Right renal cortex interstitium (tissue), 3 donors: ENCODE measurements at regions not wholly inside any gene's neighbourhood (a gene's known extent, or its start where the extent isn't known, plus 50 kb on each side); places are given as distances from the start of the nearest gene placed in this dataset.
"Not testable (repeated sequence)": the region's sequence is repeated elsewhere in the genome, so short reads cannot be mapped to it uniquely, and the experiment has no call there.

Experiments used
- DNase-seq, 3 donors: peaks; one replicate each; pipeline ENCODE4 v3.0.0-alpha.2; 2013; ENCODE audit warnings: low read depth in 3 of 3, low spot score in 2 of 3

DNA sequence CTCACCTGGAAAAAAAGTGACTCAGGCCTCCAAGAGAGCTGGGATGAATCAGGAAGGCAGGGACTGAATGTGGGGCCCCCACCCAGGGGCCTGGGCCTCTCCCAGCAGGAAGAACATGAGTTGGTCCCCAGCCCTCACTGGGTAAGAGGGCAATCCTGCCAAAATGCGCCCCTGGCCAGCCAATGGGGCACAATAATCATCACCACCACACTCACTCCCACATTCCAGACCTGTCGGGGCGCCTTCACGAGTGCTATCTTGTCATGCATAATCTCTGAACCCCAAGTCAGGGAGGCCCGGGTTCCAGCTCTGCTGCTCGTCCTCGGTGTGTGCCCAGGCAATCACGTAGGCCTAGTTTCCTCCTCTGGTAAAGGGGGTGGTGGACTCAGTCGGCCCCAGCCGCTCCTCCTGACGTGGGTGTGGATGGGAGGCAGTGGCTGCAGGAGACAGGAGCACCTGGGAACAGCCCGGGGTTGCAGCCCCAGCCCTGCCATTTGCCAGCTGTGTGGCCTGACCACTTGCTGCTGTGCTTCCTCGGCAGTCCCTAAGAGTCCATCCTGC is 115.1 kb downstream of the CYP26B1 start:
- no peak for DNase-seq

GRCh38 chr2:72031346-72032110 is 116.1 kb downstream of the CYP26B1 start:
- DNase-seq, result no peak

DNA sequence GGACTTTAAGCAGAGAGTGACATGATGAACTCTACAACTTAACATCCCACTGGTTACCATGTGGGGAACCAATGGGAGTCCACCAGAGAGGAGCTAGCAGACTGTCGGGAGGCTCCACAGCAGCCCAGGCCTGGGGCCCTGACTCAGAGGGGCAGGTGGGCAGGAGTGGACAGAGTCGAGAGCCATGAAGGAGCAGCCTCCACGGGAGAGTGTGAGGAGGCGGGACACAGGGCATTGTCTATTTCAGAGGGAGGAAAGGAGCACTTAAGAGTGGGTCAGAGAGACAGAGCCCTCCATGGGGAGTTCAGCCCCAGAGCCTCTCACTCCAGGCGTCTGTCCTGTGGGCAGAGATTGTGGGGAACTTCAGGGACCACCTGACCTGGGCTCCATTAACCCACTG is 118.7 kb downstream of the CYP26B1 start:
- DNase-seq, result no peak

DNA sequence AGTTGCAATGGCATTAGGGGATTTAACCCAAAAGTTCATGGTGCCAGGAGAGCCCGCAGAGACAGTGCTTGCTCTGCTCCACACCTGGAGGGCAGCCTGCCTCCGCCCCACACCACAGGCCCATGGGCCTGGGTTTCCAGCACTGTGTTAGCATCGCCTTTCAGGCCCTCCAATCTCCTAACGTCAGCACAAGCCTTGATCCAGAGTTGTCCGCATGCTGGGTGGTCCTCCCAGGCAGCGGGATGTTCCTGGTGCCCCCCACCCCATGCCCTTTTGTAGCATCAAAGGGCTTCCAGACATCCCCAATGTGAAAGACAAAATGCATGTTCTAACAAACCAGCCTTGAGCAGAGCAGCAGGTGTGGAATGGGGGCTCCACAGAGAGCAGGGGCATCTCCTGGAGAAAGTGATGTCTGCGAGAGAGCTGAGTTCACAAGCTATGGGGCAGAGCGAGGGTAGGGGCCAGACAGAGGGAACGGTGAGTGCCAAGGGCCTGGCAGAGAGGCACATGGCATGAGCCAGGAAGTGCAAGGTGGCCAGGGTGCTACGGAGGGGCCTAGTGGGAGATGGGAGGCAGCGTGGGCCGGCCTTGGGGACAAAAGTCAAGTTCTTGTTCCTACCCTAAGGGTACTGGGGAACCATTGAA is 119.2 kb downstream of the CYP26B1 start:
- no peak for DNase-seq

GRCh38 chr2:72027426-72028161 is 120.1 kb downstream of the CYP26B1 start:
- no peak for DNase-seq

- no peak for DNase-seq
Measured at GRCh38 chr2:72026819-72027425, 120.7 kb downstream of the CYP26B1 start.

- DNase-seq, result no peak
Measured at GRCh38 chr2:72024451-72025175, 123.0 kb downstream of the CYP26B1 start.

DNA sequence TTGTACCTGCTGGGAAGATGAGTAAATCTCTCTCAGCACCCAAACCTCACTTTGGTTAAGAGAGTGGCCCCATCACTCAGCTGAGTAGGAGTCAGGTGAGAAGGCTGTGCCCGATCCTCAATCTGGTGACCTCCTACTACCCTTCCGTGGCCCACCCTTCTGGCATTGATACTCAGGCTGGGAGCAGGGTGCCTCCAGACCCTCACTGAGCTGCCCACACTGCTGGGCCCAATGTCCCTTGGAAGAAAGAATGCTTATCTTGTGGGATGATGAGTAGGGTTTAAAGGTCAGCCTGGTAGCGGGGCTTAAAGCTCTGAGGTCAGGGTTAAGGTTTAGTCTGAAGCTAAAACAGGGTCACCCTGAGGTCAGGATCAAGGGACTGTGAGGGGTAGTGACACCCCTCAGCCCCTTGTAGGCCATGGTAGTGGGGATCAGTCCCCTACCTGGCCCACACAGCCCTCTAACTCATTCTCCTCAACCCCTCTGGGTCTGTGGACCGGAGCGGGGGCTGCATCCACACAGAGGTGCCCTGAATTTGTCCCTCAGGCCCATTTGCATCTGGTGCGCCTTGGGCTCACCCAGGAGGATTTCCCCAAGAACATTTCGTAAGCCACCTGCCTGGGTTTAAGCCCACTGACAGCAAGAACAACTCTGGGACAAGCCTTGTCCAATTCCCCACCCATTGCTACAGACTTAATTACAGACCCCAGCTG is 123.8 kb downstream of the CYP26B1 start:
- no peak for DNase-seq

DNA sequence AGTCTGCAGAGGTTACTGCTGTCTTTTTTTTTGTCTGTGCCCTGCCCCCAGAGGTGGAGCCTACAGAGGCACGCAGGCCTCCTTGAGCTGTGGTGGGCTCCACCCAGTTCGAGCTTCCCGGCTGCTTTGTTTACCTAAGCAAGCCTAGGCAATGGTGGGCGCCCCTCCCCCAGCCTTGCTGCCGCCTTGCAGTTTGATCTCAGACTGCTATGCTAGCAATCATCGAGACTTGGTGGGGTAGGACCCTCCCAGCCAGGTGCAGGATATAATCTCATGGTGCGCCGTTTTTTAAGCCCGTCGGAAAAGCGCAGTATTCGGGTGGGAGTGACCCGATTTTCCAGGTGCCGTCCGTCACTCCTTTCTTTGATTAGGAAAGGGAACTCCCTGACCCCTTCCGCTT is 126.3 kb downstream of the CYP26B1 start:
- not testable (repeated sequence) for DNase-seq

DNA sequence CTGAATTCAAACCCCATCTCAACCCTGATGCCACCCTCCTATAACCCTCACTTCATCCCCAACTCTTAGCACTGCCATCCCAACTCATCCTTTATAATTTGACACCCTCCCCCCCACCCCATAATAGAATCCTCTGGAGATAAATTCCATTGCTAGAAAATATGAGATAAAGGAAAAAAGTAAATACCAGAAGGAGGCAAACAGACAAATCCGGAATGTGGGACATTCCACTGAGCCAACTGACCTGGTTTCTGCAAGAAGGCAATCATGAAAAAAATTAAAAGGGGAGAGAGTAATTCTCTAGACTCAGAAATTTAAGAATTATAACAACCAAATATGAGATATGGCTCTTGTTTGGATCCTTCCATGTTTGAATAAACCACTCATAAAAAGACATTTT is 132.4 kb downstream of the CYP26B1 start:
- no peak for DNase-seq

GRCh38 chr2:72014831-72015230 is 132.8 kb downstream of the CYP26B1 start:
- DNase-seq, result no peak

GRCh38 chr2:72013726-72014125 is 133.9 kb downstream of the CYP26B1 start:
- no peak for DNase-seq

GRCh38 chr2:72012886-72013574 is 134.6 kb downstream of the CYP26B1 start:
- DNase-seq, result no peak

DNA sequence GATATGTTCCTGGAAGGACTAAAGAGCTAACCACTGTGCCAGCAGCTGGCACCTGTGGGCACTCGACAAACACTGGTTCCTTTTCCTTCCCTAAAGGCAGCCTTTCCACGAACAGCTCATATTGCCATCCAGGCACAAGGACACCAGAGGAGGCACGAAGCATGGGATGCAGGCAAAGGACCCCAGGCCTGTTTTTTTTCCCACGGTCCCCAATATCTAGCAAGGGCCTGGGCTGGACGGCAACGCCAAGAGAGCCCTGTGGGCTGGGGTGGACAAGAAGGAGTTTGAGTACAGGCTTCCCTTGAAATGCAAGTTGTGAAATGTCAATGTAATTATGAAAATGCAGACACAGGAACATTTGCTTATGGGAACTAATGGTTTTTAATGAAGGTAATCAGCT is 135.9 kb downstream of the CYP26B1 start:
- DNase-seq, result no peak

DNA sequence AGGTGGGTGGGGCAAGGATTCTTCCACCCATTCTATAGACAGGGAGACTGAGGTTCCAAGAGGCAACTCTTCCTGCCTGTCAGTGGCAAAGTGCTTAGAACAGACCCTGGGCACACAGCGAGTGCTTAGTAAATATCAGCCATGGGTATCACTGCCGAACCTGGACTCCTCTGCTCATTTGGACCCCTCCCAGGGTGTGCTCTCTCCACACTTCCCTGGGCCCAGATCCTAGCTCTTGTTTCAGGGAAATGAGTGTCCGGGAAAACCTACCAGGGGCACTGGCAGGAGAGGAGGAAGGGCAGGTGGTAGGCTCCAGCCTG is 136.3 kb downstream of the CYP26B1 start:
- DNase-seq, result no peak

- no peak for DNase-seq
Measured at GRCh38 chr2:72010647-72011369, 136.9 kb downstream of the CYP26B1 start.

DNA sequence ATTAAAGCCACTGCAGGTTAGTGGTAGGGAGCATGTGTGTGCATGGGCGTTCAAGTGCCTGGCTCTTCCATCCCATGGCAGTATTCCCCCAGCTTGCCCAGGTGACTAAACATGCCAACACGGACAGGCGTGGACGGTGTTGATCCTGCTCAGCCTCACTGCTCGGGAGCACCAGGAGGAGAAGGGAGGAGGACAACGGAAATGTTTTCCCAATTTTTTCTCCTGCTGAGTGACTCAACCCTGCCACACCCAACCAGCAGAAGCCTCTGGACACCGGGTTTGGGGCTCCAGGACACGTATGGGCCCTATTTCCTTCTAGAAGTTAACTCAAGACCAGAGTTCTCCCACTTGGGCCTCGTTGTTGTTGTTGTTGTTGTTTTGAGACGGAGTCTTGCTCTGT is 139.1 kb downstream of the CYP26B1 start:
- no peak for DNase-seq

GRCh38 chr2:72007402-72007801 is 140.3 kb downstream of the CYP26B1 start:
- DNase-seq, result no peak
